Bone marrow (tissue), 2 donors: ENCODE measurements at regions not wholly inside any gene's neighbourhood (a gene's known extent, or its start where the extent isn't known, plus 50 kb on each side); places are given as distances from the start of the nearest gene placed in this dataset.
A peak's percentile ranks its signal among the peaks of the same experiment; 100 is the strongest.

Experiments used
- DNase-seq, 2 donors: peaks; one replicate each; lab custom pipeline; 2025; lab: John Stamatoyannopoulos, UW

DNA sequence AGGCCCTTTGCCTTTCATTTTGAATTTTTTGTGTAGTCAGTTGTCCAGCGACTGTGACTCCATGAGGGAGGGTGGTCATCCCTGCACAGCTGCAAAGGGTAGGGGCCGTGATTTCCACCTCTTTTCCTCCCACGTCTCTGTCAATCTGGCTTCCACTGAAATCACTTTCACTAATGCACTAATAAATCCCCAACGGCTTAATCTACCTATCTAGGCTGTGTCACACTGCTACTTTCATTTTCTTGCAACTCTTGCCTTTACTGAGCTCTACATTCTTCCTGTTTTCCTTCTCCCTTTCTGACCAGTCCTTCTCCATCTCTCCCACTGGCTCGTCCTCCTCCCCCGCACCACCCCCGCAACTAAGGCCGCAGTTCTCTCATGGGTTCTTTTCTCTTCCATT is 212.3 kb upstream of the FOXN3 start:
- DNase-seq = no peak

- no peak for DNase-seq
Measured at GRCh38 chr14:89628521-89628920, 211.5 kb upstream of the FOXN3 start.

GRCh38 chr14:89626233-89626806 is 209.3 kb upstream of the FOXN3 start:
- DNase-seq = peak in 1 of 2 donors; percentile 81

GRCh38 chr14:89625731-89626232 is 208.7 kb upstream of the FOXN3 start:
- no peak for DNase-seq

DNA sequence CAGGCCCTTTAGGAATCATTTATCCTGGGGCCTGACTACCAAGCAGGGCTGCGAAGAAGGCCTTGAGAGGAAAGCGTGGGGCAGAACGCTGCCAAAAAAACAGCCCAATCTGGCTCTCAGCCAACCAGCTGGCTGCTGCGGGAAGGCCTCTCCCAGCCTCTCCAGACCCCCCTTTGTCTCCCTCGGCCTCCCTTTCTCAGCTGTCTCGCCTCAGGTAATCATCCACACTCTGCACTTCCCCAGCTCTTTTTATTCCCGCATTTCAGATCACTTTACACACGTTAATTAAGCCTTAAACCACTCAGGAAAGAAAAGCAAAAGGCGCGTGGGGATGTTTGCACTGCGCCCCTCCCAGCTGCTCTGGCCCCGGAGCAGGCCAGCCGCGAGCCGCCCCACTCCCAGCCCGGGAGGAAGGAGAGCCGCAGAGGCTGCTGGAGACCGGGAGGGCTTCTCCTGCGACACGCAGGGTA is 208.2 kb upstream of the FOXN3 start:
- DNase-seq = no peak

DNA sequence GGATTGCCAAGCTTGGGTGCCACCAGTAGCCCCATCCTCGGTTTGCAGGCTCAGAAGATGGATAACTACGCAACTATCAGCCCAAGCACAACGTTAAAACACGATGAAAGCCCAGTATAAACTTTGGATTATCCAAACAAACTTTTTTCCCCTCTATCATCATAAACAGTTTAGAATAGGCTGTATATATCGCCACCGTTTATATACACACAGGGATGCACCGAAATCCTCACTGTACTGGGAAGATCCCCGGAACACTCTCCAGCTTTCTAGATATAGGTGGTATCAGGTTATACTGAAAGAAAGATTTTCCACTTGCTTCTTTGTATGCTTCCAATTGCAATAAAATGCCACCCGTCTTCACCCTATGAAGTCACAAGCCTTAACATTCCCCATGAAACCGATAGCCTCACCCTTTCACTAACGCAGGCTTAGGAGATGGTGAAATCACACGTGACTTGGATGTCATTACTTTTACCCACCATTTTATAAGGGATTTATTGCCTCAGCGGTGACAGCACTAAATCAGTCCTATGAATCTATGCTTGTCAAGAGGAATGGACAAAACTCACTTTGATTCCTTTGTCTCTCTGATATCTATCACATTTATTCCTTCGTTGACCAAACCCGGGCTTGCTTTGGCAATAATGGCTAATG is 207.6 kb upstream of the FOXN3 start:
- no peak for DNase-seq

- no peak for DNase-seq
Measured at GRCh38 chr14:89621791-89622638, 205.0 kb upstream of the FOXN3 start.

- DNase-seq = no peak
Measured at GRCh38 chr14:89621009-89621421, 204.0 kb upstream of the FOXN3 start.

GRCh38 chr14:89620436-89620835 is 203.4 kb upstream of the FOXN3 start:
- no peak for DNase-seq

GRCh38 chr14:89619596-89619995 is 202.6 kb upstream of the FOXN3 start:
- no peak for DNase-seq

GRCh38 chr14:89618811-89619551 is 201.9 kb upstream of the FOXN3 start:
- DNase-seq = peak; percentile 28 to 52

DNA sequence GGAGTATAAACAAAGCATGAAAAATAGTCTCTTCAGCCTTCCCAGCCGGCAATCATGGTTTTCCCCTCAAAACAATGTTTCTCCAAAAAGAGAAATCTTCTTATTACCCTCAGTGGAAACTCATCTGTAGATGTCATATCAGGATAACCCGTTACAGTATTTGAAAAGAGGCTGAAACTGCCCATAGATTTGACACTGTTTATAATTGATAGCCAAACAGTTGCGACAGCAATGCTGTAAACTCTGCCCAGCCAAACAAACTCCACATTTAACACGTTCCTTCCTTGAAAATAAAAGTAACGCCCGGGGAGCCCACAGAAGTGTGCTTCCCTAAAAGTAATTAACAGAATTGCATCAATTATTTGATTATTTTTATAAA is 201.3 kb upstream of the FOXN3 start:
- no peak for DNase-seq

GRCh38 chr14:89617481-89618329 is 200.7 kb upstream of the FOXN3 start:
- no peak for DNase-seq

- DNase-seq = no peak
Measured at GRCh38 chr14:89616852-89617341, 199.9 kb upstream of the FOXN3 start.

GRCh38 chr14:89616425-89616824 is 199.4 kb upstream of the FOXN3 start:
- no peak for DNase-seq

- DNase-seq = no peak
Measured at GRCh38 chr14:89615421-89615820, 198.4 kb upstream of the FOXN3 start.

DNA sequence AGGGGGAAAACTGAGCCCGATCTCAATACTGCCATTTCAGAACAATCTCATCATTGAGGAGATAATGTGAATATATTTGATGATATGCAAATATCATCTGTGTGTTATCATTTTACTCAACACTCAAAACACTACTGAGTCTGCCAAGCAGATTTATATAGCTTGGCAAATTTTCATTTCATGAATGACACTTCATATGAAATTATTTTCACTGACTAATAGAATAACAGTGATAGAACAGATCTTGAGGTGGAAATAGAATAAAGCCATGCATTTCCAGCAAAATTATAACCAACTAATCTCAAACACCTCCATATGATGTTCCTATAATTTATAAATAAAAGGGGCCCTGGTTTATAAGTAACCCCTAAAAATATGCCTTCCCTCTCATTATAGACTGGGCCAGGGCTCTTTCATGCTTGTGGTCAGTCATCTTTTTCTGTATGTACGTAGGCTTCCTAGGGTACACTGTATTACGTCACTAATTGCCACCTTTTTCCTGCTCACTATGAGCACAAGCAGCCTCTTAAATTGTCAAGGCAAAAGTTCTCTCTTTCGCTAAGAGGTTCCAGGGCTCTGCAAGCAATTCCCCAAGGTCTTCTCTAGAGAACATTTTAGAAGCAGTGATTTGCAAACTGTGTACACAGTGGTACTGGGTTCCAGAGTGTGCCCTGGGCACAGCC is 197.1 kb upstream of the FOXN3 start:
- DNase-seq = no peak

- no peak for DNase-seq
Measured at GRCh38 chr14:89613260-89614008, 196.4 kb upstream of the FOXN3 start.

GRCh38 chr14:89609500-89610100 is 192.6 kb upstream of the FOXN3 start:
- no peak for DNase-seq
